Esophagus squamous epithelium (tissue), 4 donors: ENCODE measurements at regions not wholly inside any gene's neighbourhood (a gene's known extent, or its start where the extent isn't known, plus 50 kb on each side); places are given as distances from the start of the nearest gene placed in this dataset.

Experiments
- POLR2A ChIP-seq, 4 donors: fragments of 450-650 bp; IDR thresholded peaks; one replicate each; pipeline ENCODE4 v1.6.1; 2017; ENCODE audit warnings: antibody characterized with exemption in 4 of 4, mild to moderate bottlenecking in 4 of 4, moderate library complexity in 3 of 4
- TF ChIP-seq, protein P1 (sequence below), 6 experiments: fragments of 450-650 bp in 4 of 6; fragments of 200-600 bp in 2 of 6; sonication (generic) in 2 of 6; IDR thresholded peaks; one replicate each; pipeline ENCODE4 v1.5.1; 2016 to 2019; ENCODE audit warnings: antibody characterized with exemption in 6 of 6, mild to moderate bottlenecking in 4 of 6, moderate library complexity in 4 of 6

DNA sequence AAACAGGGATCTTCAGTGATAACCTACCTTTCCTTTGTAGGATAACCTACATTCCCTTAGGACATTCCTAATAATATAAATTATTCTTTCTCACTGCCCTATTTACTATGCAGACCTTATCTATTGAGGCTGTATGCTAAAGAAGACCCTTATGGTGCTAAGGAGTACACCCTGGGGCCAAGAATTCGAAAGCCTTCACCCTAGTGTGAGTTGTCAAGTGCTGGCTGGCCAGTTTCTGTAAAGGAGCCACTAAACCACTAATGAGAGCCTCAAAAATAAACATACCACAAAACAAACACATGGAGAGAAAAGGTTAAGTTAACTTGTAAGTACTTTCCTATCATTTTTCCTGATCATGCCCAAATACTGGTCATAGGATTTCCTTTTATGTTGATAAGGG is 315.0 kb upstream of the CAMK1G start:
- TF ChIP-seq, protein P1, sequence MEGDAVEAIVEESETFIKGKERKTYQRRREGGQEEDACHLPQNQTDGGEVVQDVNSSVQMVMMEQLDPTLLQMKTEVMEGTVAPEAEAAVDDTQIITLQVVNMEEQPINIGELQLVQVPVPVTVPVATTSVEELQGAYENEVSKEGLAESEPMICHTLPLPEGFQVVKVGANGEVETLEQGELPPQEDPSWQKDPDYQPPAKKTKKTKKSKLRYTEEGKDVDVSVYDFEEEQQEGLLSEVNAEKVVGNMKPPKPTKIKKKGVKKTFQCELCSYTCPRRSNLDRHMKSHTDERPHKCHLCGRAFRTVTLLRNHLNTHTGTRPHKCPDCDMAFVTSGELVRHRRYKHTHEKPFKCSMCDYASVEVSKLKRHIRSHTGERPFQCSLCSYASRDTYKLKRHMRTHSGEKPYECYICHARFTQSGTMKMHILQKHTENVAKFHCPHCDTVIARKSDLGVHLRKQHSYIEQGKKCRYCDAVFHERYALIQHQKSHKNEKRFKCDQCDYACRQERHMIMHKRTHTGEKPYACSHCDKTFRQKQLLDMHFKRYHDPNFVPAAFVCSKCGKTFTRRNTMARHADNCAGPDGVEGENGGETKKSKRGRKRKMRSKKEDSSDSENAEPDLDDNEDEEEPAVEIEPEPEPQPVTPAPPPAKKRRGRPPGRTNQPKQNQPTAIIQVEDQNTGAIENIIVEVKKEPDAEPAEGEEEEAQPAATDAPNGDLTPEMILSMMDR (IDR thresholded peaks at IDR 0.05), result no peak
- TF ChIP-seq POLR2A (IDR thresholded peaks at IDR 0.05), result no peak
